CD4-positive, alpha-beta T cell treated with Interleukin-17A for 4 hours (primary cell): ENCODE measurements at regions not wholly inside any gene's neighbourhood (a gene's known extent, or its start where the extent isn't known, plus 50 kb on each side); places are given as distances from the start of the nearest gene placed in this dataset.

Experiments
- DNase-seq: peaks from one replicate; pipeline ENCODE4 v3.0.0-alpha.2; 2020; ENCODE audit warnings: mixed read lengths

DNA sequence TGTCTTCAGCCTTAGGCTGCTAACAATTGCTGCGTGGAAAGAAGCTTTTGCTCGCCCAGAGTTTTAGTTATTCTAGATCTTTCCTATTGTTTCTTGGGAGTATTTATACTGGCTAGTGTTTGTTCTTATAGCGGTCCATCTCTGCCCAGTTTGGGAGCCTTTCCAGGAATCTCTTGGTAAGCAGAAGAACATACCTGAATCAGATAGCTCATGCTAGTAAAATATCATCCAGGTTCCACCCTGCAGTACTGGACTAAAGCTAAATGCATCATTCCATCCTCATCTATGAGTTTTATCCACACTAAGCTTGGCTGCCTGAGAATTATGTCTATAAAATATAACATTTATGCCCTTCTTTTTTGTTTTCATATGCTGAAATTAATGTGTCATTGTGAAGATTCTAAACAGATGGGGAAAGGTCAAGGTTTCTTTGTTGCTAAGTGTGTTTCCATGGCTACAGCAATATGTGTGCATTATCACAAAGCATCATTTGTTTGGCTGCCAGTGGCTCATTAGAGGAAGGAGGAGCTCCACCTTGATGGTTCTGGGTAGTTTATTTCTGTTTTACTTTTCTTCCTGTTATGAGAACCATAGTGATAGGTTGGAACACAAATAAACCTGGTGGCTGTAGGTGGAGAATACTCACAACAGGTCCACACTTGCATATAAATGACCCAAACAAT is 182.8 kb downstream of the PIK3C3 start:
- no peak for DNase-seq

DNA sequence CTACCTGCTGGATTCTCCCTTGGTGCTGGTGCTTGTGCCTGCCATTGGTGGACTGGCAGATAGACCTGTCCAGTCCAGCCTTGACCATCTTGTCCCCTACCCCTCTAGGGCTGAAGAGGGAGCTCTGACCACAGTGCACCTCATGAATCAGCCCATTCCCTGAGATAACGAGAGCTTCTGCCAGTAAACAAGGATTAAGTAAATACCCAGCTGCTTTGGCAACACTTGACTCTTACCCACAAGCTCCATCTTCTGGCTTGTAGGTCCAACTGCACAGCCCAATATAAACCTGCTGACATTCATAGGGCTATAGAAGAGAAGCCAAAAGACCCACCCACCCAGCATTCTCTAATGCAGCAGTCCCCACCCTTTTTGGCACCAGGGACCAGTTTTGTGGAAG is 186.4 kb downstream of the PIK3C3 start:
- DNase-seq, result no peak

DNA sequence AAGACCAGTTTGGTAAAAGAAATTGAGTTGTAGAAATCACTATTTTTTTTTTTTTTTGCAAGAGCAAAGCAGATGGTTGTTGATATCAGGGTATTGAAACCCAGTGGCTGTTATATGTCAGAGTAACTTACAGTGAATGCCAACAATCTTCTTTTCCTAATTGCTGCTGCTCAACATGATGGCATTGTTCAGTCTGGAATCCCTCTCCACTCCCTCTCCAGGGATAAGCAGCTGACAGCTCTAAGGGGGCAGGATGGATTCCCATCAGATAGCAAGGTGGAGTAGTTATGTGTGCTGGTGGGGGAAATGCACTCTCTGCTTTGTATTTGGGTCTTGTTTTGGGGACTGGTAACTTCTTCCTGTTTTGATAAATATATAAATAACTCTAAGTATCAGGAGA is 200.0 kb downstream of the PIK3C3 start:
- DNase-seq, result no peak

DNA sequence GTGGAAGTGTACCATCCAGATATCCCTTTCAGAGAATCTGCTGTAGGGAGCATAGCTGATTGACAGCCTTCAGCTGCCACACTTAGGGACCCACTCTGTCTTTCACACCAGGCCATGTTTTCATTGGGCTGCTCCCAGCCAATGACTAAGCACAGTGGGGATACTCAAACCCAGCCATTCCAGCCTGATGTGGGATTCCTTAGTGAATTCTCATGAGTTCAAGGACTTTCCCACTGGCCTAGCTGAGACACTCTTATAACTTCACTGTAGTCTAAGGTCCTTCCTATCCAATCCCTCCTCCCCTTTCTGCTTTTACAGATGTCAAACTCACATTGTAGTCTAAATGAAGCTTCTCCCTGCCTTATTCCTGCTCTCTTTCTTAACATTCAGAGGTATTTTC is 201.2 kb downstream of the PIK3C3 start:
- no peak for DNase-seq

DNA sequence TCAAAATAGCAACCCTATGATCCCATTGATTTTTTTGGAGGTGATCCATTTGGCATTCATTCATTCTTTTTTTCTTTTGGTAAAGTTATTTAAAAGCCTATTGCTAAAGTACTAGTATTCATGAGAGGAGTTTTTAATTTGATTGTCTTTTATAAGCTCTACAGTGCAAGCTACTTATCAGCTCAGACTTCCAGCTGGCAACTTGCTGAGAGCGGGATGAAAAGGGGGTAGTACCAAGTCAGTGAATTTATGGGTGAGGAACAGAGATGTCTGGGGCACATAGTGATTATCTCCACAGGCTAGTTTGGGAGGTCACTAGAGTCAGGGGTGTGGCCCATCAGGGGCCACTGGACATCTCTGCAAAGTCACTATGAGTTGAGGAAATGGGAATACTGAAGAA is 202.4 kb downstream of the PIK3C3 start:
- no peak for DNase-seq

DNA sequence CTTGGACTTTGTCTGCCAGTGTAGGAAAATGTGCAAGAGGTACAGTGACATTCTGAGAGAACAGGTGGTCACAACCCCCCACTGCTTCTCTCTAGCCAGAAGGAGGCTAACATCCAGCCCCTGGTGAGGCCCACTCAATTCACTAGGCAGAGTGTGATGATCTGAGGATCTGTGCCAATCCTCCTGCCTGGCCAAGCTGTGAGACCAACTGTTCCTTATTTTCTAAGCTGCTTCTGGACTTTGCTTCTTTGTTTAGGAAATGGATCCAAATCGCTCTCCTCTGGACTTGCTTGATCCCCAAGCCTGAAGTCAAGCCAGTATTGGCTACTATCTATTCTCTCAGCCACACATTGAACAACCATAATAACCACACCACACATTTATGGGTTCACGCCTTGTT is 202.8 kb downstream of the PIK3C3 start:
- no peak for DNase-seq

DNA sequence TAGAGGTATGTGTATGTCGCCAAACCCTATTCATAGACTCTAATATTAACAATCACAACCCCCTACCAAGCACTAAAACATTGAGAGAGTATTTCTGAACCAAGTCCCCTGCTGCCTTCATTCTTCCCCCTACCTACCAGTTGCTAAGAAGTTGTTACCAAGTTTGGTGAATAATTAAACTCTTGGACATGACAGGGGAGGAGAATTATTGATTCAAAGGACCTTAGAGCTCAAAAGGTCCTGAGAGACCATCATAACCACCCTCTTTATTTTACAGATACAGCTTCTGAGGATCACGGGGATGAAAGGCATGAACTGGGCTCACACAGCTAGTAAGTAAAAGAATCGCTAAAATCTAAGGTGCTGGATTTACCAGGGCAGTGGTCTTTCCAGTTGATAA is 204.1 kb downstream of the PIK3C3 start:
- no peak for DNase-seq

DNA sequence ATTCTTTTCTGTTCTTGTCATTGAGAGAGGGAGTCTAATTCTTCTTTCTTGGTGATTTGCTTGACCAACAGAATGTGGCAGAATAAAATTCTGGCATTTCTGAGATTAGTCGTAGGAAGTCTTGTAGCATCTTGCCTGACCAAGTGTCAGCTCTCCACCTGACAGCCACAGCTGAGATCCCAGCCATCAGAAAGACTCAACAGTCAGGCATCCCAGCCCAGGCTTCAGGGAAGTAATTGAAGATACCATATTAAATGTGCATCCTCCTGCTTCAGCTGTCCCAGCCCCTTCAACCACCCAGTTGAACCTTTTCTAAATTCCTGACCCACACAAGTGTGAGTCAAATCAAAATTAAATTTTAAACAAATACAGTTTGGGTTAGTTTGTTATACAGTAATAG is 208.3 kb downstream of the PIK3C3 start:
- DNase-seq, result no peak

DNA sequence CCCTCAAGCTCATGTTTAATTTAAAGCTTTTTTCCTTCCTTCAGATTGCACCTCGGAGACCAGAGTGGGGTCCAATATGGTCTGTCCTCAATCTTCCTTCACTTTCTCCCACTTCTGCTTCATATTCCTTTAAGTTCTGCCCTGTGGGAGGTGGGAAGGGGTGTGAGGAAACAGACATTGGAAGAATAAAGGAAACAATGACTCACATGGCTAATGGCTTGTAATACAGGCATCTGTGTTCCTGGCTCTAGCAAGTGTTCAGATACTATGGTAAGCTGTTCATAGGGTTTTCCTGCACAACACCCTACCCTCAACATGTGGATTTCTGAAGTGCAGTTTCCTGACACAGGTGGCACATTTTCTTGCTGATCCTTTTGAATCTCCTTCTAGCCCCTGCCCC is 209.5 kb downstream of the PIK3C3 start:
- no peak for DNase-seq

DNA sequence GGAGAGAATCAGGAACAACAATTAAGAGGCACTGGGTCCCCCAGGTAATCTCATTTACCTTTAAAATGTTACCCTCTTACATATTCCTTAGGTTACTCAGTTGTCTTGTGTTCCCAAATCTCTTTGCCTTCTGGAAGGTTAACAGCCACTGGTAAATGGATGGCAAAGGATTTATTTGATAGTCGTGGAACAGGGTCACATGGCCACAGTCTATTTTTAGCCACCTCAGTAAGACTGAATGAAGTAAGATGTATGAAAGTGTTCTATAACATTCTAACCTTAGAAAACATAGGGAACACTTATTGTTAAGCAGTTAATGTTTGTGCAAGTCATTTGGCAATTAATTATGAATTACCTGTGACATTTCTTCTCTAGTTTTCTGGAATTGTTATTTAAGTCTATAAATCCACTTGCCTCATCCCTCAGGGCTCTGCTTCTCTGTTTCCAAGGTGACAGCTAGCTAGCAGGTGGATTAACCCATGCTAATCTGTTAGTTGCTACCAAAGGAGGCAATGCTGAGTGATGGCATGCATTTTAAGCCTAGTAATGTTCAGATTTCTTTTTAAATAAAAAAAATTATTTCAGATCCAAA is 211.0 kb downstream of the PIK3C3 start:
- no peak for DNase-seq

DNA sequence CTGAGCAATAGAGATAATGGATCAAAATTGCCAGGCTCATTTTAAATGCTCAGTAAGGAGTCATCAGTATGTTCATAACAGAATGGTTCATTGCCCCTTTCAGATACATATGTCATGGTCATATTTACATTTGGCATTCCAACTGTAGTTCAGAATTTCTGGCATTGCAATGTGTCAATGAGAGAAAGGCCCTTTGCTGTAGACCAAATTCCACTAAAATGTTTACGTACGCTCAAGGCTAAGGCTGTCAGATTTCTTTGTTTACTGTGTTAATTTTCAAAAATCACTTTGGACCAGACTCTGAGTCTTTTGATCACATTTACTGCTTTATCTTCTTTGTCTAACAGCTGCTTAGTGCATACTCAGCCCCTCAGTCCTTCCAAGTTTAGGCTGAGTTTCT is 213.5 kb downstream of the PIK3C3 start:
- no peak for DNase-seq

DNA sequence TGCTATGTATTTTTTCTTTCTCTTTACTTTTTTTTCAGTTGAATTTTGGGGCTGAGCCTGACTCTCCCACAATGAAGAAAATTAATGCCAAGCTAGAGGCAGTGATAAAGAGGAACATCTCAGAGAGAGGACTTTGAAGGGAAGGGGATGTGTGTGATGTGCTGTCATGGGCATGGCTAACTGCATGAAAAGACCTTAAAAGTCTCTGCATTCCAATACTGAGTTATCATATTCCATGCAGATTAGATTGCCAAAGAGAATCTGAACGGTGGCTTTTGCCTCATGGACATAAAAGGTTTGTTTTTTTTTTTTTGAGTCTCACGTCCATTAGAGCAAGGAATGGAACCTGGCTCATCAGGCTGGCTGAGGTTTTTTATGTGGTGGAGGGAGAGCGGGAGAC is 213.9 kb downstream of the PIK3C3 start:
- DNase-seq, result no peak

DNA sequence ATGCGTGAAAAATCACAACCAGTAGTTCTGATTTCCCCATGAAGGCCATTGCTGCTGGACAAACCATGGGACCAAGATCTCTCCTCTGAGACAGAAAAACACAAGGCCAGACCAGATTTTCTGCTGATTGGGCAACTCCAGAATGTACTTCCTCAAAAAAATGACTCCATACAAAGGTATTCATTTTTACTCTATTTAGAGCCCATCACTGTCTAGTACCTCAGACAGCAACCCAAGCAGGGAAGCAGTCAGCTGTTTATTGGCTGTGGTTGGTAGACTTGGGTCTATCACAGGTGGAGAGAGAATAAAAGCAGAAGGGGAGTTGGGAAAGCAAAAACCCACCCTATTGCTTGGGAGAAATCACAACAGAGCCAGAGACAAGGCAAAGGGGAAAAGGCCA is 219.9 kb downstream of the PIK3C3 start:
- DNase-seq, result no peak

DNA sequence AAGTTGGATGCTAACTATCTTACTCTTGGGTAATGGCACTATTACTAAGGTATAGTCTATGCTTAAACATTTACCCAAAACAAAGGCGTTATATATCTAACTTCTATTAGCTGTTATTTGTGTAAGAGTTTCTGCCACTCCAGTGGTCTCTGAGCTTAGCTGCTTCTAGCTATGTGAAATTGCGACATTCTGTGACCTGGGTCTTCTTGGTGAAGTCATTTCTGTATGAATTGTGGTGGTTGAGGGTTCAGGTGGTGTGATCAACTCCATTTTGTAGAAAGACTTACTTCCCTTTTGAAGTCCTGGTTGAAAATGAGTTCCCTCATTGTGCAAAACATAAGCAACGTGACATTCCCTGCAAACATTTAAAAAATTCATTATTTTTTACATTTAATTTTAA is 221.6 kb downstream of the PIK3C3 start:
- DNase-seq, result no peak

DNA sequence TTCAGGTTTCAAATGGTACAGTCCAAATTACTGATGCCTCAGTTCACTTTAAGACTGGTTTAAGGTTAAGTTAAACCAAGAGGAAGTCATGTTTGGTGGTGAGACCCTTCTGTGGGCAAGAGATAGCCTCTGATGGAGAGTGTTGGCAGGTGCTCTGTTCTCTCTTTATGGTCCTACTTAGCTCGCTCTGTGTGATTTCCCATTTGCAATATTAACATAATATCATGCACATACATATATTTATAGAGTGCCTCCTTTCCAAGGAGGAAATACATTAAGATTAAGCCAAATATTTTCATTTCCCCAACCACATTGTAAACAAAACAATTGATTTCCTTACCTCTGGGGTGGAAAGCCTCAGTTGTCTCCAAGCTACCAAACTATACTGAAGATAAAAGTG is 222.4 kb downstream of the PIK3C3 start:
- DNase-seq, result no peak

DNA sequence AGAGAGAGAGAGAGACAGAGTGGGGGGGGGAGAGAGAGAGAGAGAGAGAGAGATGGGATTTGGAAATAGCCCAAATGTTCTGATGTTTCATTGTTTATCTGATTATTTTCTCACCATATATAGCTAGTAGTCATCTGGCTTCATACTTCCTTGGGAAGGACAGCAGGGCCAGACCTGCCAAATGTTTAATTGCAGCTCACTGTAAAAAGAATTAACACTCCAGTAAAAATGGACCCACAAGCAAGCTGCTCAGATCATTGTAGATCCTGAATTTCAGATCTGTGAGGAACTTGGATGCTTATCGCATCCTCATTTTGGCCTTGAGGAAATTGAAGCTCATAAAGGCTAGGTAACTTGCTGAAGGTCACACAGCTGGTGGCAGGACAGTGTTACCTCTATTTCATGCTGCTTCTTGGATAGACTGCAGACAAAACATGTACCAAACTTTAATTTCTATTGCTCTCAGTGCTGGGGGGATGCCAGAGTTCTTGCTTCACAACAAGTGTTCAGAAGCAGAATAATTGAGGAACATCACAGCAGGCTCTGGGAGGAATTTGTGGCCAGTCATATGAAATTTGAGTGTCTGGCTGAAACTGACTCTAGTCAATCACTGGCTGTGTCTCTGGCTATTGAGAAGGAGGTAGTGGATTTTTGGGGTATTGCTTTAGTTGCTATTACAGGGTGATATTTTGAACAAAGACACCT is 223.5 kb downstream of the PIK3C3 start:
- no peak for DNase-seq

DNA sequence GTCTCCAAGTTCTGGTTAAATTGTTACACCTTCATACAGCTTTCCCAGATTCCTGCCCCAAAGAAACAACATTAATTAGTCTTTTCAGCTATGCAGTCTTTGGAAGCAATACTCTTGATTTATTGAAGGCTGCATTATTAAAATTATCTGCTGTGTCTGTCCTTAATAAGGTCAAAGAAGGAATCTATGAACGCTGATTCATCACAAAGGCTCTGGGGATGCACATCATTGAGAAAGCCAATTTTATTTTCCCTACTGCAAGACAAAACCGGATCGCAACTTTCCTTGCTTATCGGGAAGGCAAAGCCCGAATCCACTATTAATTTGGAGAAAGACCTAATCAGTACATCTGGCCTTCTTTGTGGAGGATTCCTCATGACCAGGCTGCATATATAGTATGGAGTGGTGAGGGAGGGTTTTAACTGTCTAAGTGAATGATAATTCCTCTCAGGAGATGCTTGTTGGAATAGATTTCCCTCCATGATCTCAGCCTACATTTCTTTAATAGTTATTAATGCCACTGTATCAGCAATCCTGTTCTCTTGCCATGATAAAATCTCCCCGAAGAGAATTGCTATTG is 224.6 kb downstream of the PIK3C3 start:
- no peak for DNase-seq

DNA sequence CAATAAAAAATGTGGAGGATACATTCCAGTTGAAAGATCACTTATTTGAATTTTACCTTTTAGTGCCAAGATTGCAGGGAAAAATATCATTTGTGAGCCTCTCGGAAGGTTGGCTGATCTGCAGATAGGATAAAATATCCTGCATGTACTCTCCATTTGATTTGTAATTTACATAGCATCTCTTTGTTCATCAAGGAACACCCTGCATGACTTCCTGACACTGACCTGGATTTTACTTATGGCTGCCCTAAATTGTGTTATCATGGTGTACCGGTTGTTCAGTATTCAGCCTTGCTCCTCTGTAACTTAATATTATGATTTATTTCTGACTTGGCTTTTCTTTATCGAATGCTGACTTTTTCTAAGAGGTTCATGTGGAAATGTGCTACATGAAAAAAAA is 226.4 kb downstream of the PIK3C3 start:
- no peak for DNase-seq

DNA sequence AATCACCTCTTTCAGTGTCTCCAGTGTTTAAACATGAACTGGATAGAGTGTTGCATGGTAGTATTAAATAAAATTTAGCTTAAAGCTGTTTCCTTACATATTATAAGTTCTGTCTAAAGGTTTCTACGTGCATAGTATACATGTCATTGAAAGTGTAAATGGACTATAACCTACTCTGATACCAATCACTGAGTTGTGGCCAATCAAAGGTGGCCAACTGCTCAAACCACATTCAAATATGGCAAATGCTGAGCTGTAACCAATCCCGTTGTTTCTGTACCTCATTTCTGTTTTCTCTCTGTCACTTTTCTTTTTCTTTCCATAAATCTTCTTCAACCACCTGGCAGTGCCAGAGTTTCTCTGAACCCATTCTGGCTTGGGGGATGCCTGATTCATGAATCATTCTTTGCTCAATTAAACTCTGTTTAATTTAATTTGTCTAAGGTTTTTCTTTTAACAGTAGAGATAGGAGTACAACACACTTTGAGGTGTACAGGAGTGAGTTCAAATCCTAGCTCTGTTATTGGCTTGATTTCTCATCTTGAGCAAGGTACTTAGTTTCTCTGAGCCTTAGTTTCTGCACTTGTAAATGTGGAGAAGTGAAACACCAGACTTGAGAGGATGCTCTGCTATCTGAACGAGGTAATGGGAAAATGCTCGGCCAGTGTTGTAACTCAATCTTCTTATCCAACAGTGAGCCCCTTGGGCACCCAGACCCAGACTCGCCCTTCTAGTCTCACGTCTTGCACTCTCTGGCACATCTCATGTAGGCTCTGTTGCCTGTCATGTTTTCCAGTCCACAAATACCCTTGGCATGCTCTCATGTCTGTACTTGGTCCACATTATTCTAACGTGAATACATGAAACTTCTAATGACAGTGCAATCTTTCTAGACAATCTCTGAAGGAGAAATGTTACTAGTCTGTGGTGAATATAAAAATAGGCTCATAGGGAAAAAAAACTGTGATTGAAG is 228.0 kb downstream of the PIK3C3 start:
- no peak for DNase-seq

DNA sequence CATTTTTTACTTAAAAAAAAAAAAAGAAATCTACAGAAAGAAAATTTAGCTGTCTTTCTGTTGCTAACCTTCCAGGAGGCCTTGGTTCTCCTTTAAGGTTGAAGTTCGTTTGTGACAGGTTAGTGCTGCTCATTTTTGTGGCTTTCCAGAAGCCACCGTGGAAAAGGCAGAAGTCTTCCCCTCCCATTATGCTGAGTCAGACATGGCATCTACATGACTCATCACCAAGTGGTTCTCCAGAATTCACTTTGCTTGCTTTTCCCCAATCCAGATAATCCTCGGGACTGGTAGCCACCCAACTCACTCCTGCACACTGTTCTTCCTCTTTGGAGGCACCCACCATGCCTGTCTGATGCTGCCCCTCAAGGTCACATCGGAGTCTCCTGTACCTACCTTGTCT is 228.7 kb downstream of the PIK3C3 start:
- no peak for DNase-seq

DNA sequence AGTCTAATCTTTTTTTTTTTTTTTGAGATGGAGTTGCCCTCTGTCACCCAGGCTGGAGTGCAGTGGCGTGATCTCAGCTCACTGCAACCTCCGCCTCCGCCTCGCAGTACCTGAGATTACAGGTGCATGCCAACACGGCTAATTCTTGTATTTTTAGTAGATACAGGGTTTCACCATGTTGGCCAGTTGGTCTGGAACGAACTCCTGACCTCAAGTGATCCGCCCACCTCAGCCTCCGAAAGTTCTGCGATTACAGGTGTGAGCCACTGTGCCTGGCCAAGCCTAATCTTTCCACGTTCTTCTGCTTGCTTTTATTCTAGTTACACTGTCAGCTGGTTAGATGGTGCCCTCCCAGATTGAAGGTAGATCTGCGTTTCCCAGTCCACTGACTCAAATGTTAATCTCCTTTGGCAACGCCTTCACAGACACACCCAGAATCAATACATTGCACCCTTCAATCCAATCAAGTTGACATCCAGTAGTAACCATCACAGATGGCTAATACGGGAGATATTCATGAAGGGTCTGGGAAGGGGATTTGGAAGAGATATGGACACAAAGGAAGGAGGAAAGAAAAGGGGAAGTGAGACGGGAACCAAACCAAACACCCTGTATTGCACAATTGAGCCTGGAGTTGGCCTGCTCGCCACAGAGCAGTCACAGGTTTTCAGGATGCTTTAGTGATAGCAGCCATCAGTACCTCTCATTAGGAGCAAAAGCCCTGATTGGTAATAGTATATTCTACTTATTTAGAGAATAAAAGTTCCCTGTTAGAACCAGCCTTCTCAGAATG is 229.8 kb downstream of the PIK3C3 start:
- DNase-seq, result no peak

DNA sequence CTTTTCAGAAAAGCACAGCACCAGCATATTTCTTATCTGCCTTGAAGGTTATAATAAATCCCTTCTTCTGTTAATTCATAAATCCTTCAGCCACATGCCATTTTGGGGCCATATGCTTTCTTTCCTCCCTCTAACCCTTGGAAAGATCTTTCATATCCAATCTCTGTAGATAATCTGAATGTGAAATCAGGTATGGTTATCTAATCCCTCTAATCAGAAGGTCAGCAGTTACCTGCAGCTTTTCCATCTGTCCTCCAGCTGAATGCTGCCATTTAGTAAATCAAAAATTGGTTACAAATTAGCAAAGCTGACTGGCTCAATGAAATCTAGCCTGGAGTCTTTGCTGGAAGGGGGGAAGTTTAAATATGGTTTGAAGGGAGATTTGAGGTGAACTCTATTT is 230.5 kb downstream of the PIK3C3 start:
- no peak for DNase-seq
